C4-2B (cell line): ENCODE measurements at regions not wholly inside any gene's neighbourhood (a gene's known extent, or its start where the extent isn't known, plus 50 kb on each side); places are given as distances from the start of the nearest gene placed in this dataset.

Experiments used
- ZFX ChIP-seq: fragments of 450-650 bp; IDR thresholded peaks from 2 replicates; pipeline ENCODE4 v1.6.1; 2017
- TF ChIP-seq, protein P1 (sequence below): fragments of 450-650 bp; conservative IDR thresholded peaks from 2 replicates; pipeline ENCODE4 v1.5.1; 2017; ENCODE audit warnings: mild to moderate bottlenecking

DNA sequence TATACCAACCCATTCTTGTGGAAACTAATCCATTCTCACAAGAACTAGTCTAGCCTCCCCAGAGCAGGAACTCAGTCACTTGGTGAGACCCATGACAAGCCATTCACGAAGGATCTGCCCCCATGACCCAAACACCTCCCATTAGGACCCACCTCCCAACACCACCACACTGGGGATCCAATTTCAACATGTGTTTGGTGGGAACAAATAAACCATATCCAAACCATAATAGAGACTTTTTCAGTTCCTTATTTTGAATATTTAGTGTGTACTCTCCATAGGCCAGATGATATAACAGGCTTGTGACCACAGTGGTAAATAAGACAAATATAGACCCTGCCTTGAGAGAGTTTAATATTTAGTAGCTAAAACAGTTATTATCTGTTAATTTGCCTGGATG, 227.5 kb upstream of the SERP2 start:
- TF ChIP-seq, protein P1, sequence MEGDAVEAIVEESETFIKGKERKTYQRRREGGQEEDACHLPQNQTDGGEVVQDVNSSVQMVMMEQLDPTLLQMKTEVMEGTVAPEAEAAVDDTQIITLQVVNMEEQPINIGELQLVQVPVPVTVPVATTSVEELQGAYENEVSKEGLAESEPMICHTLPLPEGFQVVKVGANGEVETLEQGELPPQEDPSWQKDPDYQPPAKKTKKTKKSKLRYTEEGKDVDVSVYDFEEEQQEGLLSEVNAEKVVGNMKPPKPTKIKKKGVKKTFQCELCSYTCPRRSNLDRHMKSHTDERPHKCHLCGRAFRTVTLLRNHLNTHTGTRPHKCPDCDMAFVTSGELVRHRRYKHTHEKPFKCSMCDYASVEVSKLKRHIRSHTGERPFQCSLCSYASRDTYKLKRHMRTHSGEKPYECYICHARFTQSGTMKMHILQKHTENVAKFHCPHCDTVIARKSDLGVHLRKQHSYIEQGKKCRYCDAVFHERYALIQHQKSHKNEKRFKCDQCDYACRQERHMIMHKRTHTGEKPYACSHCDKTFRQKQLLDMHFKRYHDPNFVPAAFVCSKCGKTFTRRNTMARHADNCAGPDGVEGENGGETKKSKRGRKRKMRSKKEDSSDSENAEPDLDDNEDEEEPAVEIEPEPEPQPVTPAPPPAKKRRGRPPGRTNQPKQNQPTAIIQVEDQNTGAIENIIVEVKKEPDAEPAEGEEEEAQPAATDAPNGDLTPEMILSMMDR, result no peak
- no peak for TF ChIP-seq ZFX
